ENCODE measurements at regions not wholly inside any gene's neighbourhood (a gene's known extent, or its start where the extent isn't known, plus 50 kb on each side); places are given as distances from the start of the nearest gene placed in this dataset.

DNA sequence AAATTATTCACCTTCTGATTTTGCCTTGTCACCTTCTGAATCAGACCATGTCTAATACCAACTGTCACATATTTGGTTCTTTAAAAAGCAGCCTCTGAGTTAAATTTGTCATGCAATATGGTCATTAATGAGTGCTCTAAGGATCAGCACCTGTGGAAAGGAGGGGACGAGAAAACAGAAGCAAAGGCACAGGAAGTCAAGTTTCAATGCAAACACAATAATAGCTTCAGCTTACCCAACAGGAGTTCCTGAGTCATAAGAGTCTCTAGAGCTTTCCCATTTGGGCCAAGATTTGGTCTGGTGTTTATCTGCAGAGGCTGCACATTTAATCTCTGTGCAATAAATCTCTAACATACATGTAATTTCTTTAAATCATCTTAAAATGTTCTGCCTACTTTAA, 889.8 kb downstream of the CDH8 start:
- TF ChIP-seq, protein P1, sequence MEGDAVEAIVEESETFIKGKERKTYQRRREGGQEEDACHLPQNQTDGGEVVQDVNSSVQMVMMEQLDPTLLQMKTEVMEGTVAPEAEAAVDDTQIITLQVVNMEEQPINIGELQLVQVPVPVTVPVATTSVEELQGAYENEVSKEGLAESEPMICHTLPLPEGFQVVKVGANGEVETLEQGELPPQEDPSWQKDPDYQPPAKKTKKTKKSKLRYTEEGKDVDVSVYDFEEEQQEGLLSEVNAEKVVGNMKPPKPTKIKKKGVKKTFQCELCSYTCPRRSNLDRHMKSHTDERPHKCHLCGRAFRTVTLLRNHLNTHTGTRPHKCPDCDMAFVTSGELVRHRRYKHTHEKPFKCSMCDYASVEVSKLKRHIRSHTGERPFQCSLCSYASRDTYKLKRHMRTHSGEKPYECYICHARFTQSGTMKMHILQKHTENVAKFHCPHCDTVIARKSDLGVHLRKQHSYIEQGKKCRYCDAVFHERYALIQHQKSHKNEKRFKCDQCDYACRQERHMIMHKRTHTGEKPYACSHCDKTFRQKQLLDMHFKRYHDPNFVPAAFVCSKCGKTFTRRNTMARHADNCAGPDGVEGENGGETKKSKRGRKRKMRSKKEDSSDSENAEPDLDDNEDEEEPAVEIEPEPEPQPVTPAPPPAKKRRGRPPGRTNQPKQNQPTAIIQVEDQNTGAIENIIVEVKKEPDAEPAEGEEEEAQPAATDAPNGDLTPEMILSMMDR (conservative IDR thresholded peaks at IDR 0.05; ENCODE audit: low read depth, low read length): no peak
- no peak for TF ChIP-seq EZH2 (IDR thresholded peaks at IDR 0.05; ENCODE audit: low read length, unreplicated experiment)
- no peak for TF ChIP-seq EZH2phosphoT487 (IDR thresholded peaks at IDR 0.05; ENCODE audit: borderline replicate concordance, low read length)

Data from PC-3 (cell line).